HG02884 (cell line): ENCODE measurements at regions not wholly inside any gene's neighbourhood (a gene's known extent, or its start where the extent isn't known, plus 50 kb on each side); places are given as distances from the start of the nearest gene placed in this dataset.
"Not testable (repeated sequence)": the region's sequence is repeated elsewhere in the genome, so short reads cannot be mapped to it uniquely, and the experiment has no call there.

Experiments
- ATAC-seq: cut with Tn5 transposase; IDR thresholded peaks from one replicate; pipeline ENCODE4 v1.9.1; 2021; ENCODE audit warnings: mild to moderate bottlenecking, moderate library complexity; ENCODE audit not compliant: unreplicated experiment

GRCh38 chr15:50857763-50858162, 50.7 kb upstream of the AP4E1 start:
- no peak for ATAC-seq

- peak; percentile 99 for ATAC-seq
Observed at GRCh38 chr15:50854601-50855490, 53.6 kb upstream of the AP4E1 start.

- ATAC-seq = no peak
Observed at GRCh38 chr15:50850003-50850402, 58.5 kb upstream of the AP4E1 start.

- ATAC-seq = no peak
Observed at GRCh38 chr15:50848349-50848748, 60.1 kb upstream of the AP4E1 start.

- ATAC-seq = not testable (repeated sequence)
Observed at GRCh38 chr15:50845181-50845580, 63.3 kb upstream of the AP4E1 start.

GRCh38 chr15:50840520-50840919, 68.0 kb upstream of the AP4E1 start:
- ATAC-seq = no peak

GRCh38 chr15:50837256-50837770, 71.2 kb upstream of the AP4E1 start:
- ATAC-seq = no peak

- no peak for ATAC-seq
Observed at GRCh38 chr15:50830477-50831354, 65.2 kb upstream of the SPPL2A start.

GRCh38 chr15:50828610-50829206, 63.2 kb upstream of the SPPL2A start:
- ATAC-seq = no peak

- ATAC-seq = no peak
Observed at GRCh38 chr15:50825946-50826345, 60.4 kb upstream of the SPPL2A start.

- no peak for ATAC-seq
Observed at GRCh38 chr15:50824514-50824913, 59.0 kb upstream of the SPPL2A start.

GRCh38 chr15:50823281-50823680, 57.8 kb upstream of the SPPL2A start:
- ATAC-seq = no peak

- no peak for ATAC-seq
Observed at GRCh38 chr15:50821476-50821875, 56.0 kb upstream of the SPPL2A start.

- ATAC-seq = no peak
Observed at GRCh38 chr15:50820808-50821382, 55.4 kb upstream of the SPPL2A start.

- ATAC-seq = no peak
Observed at GRCh38 chr15:50819344-50819743, 53.8 kb upstream of the SPPL2A start.

- ATAC-seq = no peak
Observed at GRCh38 chr15:50815958-50816590, 50.6 kb upstream of the SPPL2A start.
